ENCODE measurements at regions not wholly inside any gene's neighbourhood (a gene's known extent, or its start where the extent isn't known, plus 50 kb on each side); places are given as distances from the start of the nearest gene placed in this dataset.
"Not testable (repeated sequence)": the region's sequence is repeated elsewhere in the genome, so short reads cannot be mapped to it uniquely, and the experiment has no call there.

DNA sequence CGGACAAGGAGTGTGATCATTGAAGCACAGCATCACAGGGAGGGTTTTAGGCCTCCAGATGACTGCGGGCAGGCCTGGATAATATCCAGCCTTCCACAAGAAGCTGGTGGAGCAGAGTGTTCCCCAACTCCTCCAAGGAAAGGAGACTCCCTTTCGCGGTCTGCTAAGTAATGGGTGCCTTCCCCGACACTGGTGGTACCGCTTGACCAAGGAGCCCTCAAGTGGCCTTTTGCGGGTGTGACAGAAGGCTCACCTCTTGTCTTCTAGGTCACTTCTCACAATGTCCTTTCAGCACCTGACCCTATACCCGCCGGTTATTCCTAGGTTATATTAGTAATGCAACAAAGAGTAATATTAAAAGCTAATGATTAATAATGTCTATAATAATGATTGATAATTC is 882.4 kb downstream of the DIPK2A start:
- TF ChIP-seq, protein P1, sequence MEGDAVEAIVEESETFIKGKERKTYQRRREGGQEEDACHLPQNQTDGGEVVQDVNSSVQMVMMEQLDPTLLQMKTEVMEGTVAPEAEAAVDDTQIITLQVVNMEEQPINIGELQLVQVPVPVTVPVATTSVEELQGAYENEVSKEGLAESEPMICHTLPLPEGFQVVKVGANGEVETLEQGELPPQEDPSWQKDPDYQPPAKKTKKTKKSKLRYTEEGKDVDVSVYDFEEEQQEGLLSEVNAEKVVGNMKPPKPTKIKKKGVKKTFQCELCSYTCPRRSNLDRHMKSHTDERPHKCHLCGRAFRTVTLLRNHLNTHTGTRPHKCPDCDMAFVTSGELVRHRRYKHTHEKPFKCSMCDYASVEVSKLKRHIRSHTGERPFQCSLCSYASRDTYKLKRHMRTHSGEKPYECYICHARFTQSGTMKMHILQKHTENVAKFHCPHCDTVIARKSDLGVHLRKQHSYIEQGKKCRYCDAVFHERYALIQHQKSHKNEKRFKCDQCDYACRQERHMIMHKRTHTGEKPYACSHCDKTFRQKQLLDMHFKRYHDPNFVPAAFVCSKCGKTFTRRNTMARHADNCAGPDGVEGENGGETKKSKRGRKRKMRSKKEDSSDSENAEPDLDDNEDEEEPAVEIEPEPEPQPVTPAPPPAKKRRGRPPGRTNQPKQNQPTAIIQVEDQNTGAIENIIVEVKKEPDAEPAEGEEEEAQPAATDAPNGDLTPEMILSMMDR (IDR thresholded peaks at IDR 0.05): not testable (repeated sequence)
- TF ChIP-seq POLR2A (IDR thresholded peaks at IDR 0.05): not testable (repeated sequence)

Data from breast epithelium (tissue), 3 donors.